GM19023 (cell line): ENCODE measurements at regions not wholly inside any gene's neighbourhood (a gene's known extent, or its start where the extent isn't known, plus 50 kb on each side); places are given as distances from the start of the nearest gene placed in this dataset.
"Not testable (repeated sequence)": the region's sequence is repeated elsewhere in the genome, so short reads cannot be mapped to it uniquely, and the experiment has no call there.

Experiments used
- ATAC-seq: cut with Tn5 transposase; IDR thresholded peaks from one replicate; pipeline ENCODE4 v1.9.1; 2021; ENCODE audit warnings: mild to moderate bottlenecking, moderate library complexity; ENCODE audit not compliant: unreplicated experiment

DNA sequence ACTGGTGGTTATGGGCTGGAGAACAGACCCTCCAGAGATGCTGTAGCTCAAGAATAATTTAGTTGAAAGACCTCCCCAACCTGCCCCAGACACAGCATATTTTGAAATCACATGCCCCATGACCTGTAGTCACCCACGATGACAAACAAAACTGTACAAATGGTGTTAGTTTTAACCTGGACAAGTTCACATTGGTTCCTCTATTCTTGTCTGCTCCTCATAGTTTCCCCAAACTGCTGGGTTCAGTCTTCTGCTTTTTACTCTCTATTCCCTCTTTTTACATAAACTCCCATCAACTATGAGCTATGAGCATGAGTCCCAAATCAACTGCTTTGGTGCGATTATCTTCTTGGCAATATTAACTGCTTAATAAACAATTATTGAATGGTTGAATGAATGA is 365.3 kb upstream of the CLINT1 start:
- ATAC-seq: no peak

DNA sequence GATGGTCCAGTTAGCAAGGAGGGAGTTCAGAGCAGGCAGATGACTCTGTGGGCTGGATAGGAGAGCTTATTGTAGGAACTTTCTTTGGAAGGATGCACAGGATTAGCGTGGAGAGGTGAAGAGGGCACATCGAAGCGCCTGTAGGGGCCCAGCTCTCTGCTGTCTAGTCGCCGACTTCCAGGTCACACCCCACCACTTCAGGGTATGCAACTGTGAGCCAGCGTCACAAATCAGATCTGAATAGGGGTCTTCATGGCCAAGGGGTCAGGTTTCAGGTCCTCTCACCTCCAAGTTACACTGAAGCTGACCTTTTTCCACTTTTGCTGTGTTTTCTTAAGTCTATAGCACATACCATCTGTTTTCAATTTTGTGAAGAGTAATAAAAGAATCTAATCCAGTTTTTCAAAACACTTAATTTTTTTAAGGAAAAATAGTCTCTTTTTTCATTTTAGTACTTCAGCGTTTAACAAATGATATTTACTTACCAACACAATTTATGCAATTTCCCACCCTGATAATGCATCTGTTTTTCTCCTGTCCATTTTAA is 364.2 kb upstream of the CLINT1 start:
- ATAC-seq: no peak

DNA sequence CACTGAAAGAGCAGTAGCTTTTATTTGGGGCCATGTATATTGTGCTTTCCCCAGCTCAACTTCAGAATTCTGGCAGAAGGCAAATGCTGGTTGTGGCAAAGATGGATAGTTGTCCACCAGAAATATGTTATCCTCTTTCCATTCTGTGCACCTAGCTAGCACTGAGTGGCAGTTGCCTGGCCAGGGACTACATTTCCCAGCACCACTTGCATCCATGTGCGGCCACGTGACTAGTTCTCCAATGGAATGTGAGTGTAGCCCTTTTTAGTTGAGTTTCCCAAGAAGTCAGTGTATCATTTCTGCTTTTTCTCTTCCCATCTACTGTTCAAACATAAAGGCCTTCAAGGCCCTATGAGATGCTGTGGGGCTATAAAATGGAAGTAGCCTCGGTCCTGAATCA is 354.0 kb upstream of the CLINT1 start:
- no peak for ATAC-seq

DNA sequence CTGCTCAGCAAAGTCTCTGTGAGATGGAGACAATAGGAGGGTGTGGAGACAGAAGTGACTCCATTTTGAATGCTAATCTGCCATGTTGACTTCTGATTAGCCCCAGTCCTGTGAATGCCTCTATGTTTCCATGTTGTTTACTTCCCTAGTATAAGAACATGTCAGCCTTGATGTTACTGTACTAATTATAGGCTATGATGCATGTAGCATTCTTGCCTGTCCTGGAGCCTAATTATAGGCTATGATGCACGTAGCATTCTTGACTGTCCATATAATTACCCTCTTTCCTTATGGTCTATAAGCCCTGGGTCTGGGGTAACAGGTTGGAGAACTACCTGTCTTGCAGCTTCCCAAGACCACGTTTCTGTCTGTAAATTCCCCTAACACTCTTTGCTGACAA is 353.3 kb upstream of the CLINT1 start:
- ATAC-seq: no peak

DNA sequence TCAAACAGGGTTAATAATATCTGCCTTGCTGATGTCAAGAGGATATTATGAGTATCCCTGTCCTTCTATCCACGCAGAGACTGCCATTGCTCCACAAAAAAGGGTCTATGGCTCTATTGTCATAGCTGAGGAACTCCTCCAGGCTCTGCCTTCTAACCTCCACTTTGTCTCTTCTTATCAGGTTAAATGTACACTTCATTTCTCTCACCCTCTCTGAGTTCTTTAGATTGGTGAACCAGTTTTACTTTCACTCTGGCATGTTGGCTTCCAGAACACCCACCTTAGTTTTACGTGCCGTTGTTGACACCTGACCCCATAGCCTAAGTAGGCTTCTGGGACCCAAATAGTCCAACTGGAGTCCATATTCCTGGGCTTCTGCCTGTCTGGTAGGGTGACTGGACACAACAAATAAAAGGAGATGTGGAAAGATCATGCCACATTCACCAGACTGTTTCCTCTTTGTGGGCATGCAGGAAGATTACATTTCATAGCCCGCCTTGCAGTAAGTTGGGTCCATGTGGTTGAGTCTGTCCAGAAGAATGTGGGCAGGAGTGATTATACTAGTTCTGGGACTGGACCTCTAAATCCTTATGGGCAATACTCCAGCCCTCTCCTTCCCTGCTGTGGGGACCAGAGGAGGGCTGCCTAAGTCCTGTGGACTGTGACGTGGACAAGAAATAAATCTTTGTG is 350.4 kb upstream of the CLINT1 start:
- ATAC-seq: no peak

DNA sequence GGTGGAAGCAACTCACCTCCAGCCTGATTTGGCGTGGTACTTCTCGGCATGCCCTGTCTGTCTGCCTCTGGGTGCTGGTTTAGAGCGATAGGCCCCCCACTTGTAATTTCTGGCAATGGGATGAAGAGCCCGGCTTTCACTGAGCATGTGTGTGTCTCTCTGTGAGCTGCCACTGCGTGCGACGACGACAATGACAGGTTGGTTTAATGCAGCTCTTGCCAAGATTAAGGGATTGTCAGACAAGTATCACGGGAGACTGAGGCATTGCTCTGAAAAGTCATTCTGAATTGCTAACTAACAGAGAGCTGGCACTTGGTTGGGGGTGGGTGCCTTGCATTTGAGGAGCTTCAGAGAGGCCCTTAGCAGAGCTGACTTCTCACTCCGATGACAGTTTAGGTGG is 348.8 kb upstream of the CLINT1 start:
- no peak for ATAC-seq

DNA sequence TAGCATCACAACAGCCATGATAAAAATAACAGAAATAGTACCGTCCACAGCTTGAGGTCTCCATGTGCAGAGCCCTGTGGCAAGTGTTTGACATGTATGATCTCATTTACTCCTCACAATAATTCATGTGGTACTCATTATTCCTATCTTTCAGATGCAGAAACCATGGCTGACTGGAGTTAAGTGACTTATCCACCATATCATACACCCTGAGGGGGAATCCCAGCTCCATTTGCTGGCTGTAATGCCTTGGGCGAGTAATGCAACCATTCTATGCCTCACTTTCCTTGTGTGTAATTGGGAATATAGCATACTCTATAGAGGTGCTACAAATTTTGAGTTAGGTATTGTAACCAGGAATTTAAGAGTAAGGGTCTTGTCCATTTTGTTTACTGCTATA is 347.0 kb upstream of the CLINT1 start:
- ATAC-seq: no peak

DNA sequence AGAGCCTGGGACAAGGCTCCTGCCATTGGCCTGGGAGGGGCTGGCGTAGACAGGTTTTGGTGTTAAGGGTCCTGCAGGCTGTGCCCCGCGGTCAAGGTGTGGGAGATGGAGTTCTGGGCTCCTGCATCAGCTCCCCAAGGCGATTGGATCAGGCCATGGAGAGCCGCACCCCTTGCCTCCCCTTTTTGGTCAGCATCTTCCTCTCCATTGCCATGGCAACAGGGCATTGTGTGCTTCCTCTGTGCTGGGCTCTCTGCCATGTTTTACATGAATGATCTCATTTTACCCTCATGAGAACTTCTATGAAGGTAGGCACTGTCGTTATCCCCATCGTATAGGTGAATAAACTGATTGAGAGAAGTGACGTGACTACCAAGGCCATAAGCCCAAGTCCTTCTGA is 344.3 kb upstream of the CLINT1 start:
- ATAC-seq: no peak

DNA sequence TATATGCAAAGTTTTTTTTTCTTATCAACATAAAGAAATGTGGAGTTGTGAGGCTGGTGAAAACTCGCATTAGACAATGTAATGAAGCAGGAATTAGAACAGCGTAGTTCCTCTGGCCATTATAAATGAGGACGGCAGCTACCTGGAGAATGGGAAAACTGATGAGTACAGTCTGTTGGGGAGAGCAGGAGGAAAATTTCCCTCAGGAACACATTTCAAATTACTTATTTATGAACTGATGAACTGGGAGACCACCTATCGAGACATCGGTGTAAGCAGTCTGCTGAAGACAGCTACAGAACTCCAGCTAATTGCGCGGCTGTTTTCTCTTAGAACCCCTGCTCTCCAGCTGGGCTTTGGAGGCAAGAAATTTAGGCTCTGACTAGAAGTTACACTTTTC is 343.9 kb upstream of the CLINT1 start:
- ATAC-seq: no peak

DNA sequence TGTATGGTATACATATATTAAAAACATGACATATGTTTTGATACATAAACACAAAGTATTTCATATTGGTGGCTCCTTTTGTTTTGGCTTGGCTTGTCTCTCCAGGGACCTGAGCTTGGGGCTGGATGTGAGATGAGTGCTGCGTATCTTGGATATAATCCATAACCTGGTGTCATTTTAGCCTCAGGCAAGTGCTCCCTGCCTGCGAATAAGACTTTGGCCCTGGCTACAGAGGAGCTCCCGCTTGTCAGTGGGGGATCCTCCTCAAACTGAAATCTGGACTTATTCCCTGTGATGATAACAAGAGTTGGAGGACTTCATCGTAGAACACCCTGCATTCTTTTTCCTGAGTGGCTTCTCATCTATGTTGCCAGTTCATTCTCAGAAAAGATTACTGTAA is 341.7 kb upstream of the CLINT1 start:
- no peak for ATAC-seq

DNA sequence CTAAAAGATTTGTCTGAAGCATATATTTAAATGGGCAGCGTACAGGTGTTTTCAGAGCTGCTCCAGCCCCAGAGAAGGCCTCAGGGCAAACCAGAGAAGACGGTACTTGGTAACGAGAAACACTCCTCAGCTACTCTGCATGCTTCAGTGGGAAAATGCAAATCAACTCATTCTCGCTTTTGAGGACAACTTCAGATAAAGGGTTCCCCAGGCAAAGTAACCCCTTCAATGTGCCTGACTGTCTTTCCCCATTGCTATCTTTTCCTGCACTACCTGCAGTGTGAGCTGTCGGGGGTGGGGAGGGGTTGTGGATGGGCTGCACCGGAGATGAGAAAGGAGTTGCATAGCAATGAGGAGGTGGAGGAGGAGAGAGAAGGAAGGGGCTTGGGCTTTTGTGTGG is 339.7 kb upstream of the CLINT1 start:
- ATAC-seq: peak; percentile 95

DNA sequence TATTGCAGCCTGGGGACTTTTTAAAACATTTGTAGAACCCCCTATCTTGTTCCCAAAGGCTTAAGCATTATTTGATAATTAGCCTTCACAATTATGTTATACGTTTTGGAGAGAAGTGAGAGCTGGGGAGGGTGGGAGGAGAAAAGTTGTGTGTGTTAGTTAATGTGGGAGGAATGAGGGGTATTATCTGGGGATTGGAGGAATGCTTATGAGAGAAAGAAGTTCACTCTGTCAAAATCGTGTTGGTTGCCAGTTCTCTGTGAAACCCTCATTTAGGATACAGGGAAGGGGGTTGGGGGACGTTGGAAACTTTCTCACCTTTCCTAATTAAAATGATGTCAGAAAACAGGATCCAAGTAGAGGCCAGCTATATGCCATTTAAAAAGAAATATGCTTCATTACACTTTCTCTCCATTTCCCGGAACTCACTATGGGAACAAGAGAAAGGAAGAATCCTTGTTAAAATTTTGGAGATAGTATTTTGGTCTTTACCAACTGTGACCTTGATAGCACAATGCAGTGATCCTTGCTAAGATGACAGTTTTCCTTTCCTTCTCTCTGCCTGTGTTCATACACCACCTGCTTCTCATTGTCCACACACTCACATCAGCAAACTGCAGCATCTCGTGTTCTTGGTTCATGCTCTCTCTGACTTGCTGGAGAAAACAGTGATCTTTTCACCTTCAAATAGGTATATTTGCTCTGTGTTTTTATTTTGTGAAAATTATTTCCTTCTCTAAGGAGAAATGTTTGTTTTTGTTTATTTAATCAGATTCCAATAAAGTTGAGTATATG is 336.7 kb upstream of the CLINT1 start:
- ATAC-seq: no peak

DNA sequence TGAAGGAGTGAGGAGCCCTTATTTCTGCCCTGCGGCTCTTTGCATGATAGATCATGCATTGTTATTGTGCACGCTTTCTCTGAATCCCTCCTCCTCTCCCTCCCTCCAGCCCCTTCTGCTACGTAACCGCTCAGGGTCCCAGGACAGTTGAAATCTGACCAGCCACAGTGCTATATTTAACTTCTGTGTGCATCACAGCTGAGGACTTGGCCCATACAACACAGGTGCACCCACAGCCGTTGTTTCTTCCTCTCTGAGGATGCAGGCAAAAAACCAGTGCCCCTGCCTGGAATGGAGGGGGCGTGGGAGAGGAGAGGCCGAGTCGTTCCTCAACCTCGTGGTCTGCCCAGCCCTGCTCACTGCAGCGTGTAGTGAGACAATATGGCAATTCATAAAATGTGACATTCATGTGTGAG is 335.6 kb upstream of the CLINT1 start:
- no peak for ATAC-seq

DNA sequence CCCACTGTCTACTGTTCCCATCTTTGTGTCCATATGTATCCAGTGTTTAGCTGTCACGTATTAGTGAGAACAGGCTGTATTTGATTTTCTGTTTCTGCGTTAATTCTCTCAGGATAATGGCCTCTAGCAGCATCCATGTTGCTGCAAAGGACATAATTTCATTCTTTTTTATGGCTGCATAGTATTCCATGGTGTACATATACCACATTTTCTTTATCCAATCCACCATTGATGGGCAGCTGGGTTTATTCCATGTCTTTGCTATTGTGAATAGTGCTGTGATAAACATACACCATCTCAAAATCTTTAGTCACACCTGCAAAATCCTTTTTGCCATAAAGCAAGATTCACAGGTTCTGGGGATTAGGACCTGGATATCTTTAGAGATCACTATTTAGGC is 334.4 kb upstream of the CLINT1 start:
- not testable (repeated sequence) for ATAC-seq

DNA sequence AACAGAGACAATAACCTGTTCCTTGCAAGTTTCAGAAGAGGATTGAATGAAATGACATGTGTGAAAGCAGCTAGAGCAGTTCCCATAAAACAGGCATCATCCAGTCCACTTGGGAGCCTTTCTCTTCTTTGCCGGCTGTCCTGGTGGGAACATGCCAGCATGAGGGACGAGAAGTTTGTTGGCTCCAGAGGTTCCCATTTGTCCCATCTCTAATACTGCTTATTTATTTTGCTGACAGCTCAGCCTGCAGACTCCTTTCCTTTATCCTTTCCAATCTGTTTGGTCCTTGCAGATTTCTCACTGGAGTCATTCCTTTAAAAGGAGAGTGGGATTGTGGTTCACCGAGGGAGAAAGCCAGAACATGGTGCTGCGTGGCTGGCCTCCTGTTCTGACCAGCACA is 321.5 kb upstream of the CLINT1 start:
- ATAC-seq: no peak

DNA sequence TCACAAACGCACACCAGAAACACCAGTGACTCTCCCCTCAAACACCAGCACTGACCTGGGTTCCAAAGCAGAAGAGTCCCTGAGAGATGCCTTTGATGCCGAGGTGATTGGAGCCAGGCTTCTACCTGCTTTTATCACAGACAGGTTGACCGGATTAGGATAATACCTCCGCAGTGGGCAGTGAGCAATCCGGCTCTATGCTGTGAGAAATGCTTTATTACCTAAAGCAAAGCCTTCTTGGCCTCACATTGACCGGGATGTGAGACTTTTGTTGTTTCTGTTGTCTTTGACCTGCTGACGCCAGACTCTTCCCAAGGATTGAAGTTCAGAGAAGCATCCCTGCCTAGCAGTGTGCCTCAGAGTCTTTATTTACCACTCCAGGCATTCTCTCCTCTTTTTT is 320.3 kb upstream of the CLINT1 start:
- no peak for ATAC-seq

DNA sequence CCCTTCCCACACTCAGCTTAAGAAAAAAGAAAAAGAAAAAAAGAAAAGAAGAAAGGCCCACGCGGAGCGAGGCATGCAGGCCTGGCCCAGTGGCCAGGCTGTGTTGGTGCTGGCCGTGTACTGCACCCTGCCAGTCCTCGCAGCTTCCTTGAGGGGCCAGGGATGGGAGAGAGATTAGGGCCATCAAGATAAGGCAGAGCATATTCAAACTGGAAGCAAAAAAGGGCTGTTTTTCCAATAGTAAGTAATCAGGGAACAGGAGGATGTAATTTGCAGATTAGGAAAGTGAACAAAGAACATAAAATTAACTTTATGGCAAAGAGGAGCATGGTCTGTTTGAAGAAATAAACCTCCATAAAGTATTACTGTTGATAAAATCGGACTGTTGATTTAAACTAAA is 319.6 kb upstream of the CLINT1 start:
- no peak for ATAC-seq

DNA sequence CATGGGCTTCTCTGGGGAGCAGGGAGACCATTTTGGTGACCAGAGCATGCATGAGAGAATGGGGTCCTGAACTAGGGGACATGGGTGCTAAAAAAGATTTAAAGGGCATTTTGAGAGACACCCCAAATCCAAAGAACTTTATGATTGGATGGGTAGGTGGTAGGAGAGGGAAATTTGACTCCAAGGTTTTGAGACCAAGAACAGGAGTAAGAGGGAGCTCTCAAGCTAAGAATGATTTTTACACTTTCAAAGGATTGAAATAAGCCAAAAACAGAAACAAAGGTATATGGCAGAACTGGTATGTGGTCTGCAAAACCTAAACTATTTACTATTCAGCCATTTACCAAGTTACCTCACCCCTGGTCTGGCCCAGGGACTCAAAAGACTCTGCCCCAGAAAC is 318.2 kb upstream of the CLINT1 start:
- ATAC-seq: no peak

DNA sequence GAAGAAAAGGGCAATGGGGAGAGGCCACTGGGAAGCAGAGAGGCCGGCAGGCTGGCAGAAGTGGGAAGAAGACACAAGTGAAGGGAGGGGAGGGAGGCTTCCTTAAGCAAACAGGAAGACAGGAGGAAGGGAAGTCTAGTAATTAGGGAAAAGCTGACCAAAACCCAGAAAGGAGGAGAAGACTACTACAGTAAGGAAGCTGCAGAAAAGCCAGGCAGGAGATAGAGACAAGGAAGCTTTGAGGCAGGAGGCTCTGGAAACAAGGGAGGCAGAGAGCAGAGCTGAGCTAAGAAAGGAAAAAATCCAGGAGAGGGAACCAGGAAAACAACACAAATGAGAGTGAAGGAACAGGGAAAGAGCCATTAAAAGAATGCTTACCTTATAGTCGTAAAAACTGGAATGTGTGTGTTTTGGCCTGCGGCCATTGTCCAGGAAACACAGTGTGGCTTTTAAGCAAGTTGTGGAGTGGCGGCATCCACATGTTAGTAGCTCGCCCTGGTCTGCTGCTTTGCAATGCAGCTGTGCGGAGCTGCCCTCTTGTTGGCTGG is 317.1 kb upstream of the CLINT1 start:
- ATAC-seq: no peak

DNA sequence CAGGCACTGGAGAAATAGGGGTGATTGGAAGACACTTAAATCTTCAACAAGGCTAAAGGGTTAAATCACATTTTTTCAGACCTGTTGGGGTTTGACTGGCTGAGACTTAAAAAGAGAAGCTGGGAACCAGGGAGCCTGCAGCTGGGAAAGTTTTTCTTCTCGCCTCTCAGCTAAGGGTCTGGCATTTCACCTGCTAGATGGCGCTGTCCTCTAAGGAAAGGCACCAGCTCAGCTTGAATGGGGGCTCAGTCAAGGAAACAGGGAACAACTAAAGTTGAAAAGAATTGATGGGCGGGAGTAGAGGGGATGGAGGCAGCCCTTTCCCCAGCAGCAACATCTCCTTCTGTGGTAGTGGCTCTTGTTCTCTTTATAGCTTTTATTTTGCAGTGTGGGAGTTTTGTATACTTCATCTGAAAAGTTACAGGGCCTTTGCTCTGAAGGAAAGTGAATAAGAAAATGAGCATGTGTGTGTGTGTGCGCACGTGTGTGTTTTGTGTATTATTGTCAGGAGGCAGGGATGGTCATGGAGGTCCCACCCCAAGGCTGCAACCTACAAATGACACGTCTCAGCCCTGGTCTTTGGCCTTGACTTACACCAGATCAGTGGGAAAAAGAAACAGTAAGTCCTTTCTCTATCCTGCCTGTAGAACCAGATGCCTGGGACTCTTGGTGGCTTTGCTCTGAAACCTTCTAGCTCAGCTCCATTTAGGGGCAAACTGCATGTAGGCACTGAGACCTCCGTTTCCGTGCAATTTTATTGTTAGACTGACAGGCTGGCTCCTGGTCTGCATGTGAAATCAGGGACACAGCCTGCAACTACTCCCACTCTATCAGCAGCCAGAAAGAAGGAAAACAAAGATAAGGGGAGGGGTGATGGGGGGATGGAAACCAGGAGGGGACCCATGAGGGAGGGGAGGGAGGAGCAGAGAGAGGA is 316.2 kb upstream of the CLINT1 start:
- no peak for ATAC-seq

DNA sequence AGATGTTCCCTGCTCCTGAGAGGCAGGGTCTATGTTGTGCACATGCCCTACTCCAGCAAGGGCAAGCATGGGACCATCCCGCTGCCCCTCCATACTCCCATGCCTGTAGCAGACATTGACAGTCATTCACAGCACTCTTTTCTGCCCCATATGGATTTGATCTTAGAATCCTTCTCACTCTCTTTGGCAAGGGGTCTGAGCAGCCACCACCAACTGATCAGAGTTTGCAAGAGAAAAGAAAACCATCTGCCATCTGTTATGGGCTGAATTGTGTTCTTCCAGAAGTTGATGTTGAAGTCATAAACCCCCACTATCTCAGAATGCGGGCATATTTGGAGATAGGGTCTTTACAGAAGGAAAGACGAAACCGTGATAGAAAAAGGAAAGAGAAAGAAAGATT is 315.1 kb upstream of the CLINT1 start:
- no peak for ATAC-seq
